ENCODE measurements at regions not wholly inside any gene's neighbourhood (a gene's known extent, or its start where the extent isn't known, plus 50 kb on each side); places are given as distances from the start of the nearest gene placed in this dataset.

- TF ChIP-seq EHMT2 (IDR thresholded peaks at IDR 0.05) (no peak), ZNF384 (IDR thresholded peaks at IDR 0.05; ENCODE audit: low read depth, low read length) (no peak), CBFA2T2 (conservative IDR thresholded peaks at IDR 0.05) (no peak), ZSCAN29 (IDR thresholded peaks at IDR 0.05) (no peak), SMARCC2 (IDR thresholded peaks at IDR 0.05; ENCODE audit: low read depth) (no peak), ZC3H11A (IDR thresholded peaks at IDR 0.05; ENCODE audit: low read depth, low read length) (0 out of 2 replicates have a peak, but pooled peaks have one; percentile 47), CXXC5 (CRISPR knock-in tag; IDR thresholded peaks at IDR 0.05) (0 out of 2 replicates have a peak, but pooled peaks have one; percentile 9), NCOA6 (IDR thresholded peaks at IDR 0.05) (no peak), EZH2 (IDR thresholded peaks at IDR 0.05; ENCODE audit: borderline replicate concordance, low read depth, low read length) (no peak), YY1 (IDR thresholded peaks at IDR 0.05; ENCODE audit: borderline replicate concordance in 1 of 3, control insufficient read depth in 1 of 3, extremely low read depth in 1 of 3, insufficient read depth in 3 of 3, insufficient read length in 1 of 3, insufficient replicate concordance in 2 of 3, low read depth in 1 of 3, low read length in 2 of 3) (no peak), NFE2 (IDR thresholded peaks at IDR 0.05; ENCODE audit: low read depth) (no peak), SNRNP70 (optimal IDR thresholded peaks at IDR 0.05; ENCODE audit: low read depth, low read length) (no peak), ZNF165 (CRISPR knock-in tag; IDR thresholded peaks at IDR 0.05; ENCODE audit: borderline replicate concordance) (no peak), ZNF277 (CRISPR knock-in tag; IDR thresholded peaks at IDR 0.05; ENCODE audit: borderline replicate concordance) (no peak), BRD9 (IDR thresholded peaks at IDR 0.05; ENCODE audit: low read depth, partially characterized antibody) (no peak), EGR1 (conservative IDR thresholded peaks at IDR 0.05) (no peak), COPS2 (conservative IDR thresholded peaks at IDR 0.05) (no peak), ZFX (CRISPR knock-in tag; IDR thresholded peaks at IDR 0.05) (no peak), ZNF134 (CRISPR knock-in tag; conservative IDR thresholded peaks at IDR 0.05) (no peak), ZBTB1 (CRISPR knock-in tag; IDR thresholded peaks at IDR 0.05; ENCODE audit: borderline replicate concordance, low read depth) (no peak), ARNT (IDR thresholded peaks at IDR 0.05) (no peak), ZNF518B (CRISPR knock-in tag; IDR thresholded peaks at IDR 0.05) (no peak), ZBTB7A (IDR thresholded peaks at IDR 0.05; ENCODE audit: borderline replicate concordance, control insufficient read depth, low read depth, low read length) (no peak), ASH1L (IDR thresholded peaks at IDR 0.05; ENCODE audit: borderline replicate concordance, low read depth, partially characterized antibody) (no peak), ATF1 (CRISPR knock-in tag; IDR thresholded peaks at IDR 0.05) (no peak), ATF1 (tag; IDR thresholded peaks at IDR 0.05) (peak; percentile 59)
Observed at GRCh38 chr6:3990692-3991491, 88.0 kb downstream of the FAM217A start (continued).
